ENCODE measurements at regions not wholly inside any gene's neighbourhood (a gene's known extent, or its start where the extent isn't known, plus 50 kb on each side); places are given as distances from the start of the nearest gene placed in this dataset.

DNA sequence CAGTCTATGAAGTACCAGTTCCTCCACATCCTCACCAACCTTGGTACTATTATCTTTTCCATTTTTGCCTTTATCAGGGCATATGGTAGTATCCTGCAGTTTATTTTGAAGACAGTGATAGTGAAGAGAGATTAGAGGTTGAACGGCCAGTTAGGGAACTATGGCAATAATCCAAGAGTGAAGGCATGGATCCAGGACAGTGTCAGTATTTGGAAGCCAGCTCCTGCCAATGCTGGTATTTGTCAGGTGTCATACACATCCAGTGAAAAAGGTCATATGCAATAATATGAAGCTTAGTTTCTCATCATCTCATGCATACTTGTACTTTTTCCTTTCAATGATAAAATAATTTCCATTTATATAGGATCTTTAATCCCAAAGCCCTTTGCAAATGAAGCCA lies 56.8 kb upstream of the KCNMB2 start:
- no peak for TF ChIP-seq EP300 (IDR thresholded peaks at IDR 0.05)
- TF ChIP-seq, protein P1, sequence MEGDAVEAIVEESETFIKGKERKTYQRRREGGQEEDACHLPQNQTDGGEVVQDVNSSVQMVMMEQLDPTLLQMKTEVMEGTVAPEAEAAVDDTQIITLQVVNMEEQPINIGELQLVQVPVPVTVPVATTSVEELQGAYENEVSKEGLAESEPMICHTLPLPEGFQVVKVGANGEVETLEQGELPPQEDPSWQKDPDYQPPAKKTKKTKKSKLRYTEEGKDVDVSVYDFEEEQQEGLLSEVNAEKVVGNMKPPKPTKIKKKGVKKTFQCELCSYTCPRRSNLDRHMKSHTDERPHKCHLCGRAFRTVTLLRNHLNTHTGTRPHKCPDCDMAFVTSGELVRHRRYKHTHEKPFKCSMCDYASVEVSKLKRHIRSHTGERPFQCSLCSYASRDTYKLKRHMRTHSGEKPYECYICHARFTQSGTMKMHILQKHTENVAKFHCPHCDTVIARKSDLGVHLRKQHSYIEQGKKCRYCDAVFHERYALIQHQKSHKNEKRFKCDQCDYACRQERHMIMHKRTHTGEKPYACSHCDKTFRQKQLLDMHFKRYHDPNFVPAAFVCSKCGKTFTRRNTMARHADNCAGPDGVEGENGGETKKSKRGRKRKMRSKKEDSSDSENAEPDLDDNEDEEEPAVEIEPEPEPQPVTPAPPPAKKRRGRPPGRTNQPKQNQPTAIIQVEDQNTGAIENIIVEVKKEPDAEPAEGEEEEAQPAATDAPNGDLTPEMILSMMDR (IDR thresholded peaks at IDR 0.05), result no peak
- no peak for TF ChIP-seq POLR2A (IDR thresholded peaks at IDR 0.05)

Measured in ovary (tissue), 3 donors.